CMK (cell line): ENCODE measurements at regions not wholly inside any gene's neighbourhood (a gene's known extent, or its start where the extent isn't known, plus 50 kb on each side); places are given as distances from the start of the nearest gene placed in this dataset.

Experiments
- DNase-seq: peaks from one replicate; pipeline ENCODE4 v3.0.0-alpha.2; 2010; ENCODE audit warnings: low read depth

DNA sequence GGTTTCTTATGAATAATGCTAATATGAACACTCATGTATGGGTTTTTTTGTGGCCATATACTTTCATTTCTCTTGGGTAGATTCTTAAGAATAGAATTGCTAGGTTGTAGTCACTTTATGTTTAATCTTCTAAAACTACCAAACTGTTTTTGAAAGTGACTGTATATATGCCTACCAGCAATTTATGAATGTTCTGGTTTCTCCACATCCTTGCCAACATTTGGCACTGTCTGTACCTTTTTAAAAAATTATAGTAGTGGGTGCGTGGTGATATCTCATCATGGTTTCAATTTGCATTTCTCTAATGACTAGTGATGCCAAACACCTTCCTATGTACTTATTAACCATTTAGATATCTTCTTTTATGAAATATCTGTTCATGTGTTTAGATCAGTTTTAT, 110.6 kb upstream of the RIOK3 start:
- DNase-seq, result no peak

DNA sequence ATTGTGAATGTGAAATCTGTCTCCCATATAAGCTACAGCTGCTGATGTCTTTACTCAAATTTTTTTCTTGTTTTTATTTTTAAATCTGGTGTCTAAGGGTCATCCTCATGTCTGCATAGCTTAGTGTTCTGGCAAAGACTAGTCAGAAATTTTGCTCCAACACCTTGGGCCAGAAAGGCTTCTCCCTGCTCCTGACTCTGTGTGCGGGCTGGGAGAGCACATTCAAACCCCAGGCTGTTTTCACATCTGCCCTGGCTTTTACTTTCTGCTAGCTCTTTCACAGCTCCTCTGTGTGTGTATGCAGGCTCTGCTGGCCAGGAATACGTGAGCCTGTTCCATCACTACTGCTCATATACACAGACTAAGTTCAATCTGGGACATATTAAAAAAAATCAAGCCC, 102.9 kb upstream of the RIOK3 start:
- DNase-seq, result no peak

DNA sequence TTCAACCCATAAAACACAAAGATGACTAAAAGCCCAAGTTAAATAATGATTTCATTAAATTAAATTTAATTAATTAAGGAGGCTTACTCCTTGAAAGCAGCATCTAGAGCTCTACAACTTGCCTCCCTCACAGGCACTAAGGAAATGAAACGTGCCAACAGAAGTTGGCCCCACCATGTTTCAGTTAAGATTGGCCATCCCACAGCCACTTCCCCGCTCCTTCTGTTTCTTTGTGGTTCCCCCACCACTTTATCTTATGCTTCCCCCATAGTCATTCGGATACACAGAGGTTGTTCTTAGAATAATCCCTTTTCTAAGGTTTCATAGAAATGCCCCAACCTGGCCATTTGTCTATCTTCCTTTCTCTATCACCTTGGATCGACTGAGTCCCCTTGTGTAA, 101.6 kb upstream of the RIOK3 start:
- peak; percentile 17 for DNase-seq

DNA sequence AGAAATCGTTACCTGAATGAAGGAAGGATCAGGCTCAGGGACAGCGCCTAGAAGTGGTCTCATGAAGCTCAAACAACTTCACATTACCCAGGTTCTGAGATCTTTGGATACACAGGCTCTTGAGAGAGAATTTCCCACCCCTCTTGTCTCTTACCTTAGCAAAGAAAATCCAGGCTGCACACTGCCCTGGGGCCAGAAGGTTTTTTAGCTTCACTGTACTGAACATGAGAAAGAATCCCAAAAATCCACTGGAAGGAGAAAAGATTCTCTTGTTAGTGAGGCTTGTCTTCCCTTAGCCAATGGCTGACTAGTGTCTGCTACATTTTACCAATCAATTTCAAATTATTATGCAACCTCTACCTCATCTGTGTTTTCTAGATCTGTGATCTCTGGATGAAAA, 101.0 kb upstream of the RIOK3 start:
- DNase-seq, result no peak

DNA sequence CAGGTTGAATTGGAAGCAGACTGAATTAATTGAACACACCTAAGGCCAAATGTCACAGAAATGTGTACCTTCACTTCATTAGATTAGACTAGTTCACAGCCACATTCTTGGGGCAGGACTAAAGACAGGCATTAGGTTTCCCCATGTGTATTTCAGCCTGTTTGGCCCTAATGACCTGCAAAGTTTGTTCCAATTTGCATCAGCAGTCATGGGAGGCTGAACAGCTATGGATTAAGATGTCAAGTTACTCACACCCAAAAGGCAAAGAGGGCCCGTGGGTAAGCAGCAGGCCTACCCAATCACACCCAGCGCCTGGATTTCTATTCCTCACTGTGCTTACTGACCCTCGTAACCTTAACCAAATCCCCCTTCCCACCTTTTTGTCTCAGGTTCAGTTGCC, 99.6 kb upstream of the RIOK3 start:
- DNase-seq, result no peak

DNA sequence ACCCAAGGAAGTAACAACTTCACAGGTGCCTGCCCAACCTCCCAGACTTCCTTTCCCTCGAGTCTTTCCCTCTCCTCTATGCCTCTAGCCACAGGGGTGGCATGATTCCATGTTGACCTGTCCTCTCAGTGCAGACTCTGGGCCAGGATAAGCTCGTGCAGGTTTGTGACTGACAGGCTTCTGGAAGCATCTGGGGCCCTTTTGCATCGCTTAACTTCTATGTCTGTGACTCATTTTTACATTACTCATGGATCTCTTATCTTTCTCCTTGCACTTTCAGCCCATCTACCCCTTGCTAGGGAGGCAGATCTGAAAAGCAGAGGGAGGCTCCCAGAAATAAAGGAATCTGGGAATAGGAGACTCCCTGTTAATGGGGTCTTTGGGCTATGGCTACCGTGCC, 98.5 kb upstream of the RIOK3 start:
- DNase-seq, result no peak

DNA sequence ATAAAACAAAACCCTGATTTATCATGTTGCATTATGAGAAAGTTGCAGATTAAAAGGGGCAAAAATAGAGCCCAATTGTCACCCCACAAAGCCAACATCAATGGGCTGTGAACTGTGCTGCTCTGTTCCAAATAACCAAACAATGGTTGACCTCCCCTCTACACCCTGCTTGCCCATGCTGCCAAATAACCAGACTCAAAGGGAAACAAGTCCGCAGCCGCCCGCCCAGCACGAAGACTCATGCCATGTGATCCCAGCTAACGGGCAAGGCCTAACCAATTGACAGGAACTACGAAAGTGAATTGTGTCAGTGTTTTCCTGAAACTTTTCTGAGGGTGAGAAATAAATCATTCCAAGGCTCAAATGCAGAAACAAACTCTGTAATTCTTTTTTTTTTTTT, 97.9 kb upstream of the RIOK3 start:
- DNase-seq, result no peak

DNA sequence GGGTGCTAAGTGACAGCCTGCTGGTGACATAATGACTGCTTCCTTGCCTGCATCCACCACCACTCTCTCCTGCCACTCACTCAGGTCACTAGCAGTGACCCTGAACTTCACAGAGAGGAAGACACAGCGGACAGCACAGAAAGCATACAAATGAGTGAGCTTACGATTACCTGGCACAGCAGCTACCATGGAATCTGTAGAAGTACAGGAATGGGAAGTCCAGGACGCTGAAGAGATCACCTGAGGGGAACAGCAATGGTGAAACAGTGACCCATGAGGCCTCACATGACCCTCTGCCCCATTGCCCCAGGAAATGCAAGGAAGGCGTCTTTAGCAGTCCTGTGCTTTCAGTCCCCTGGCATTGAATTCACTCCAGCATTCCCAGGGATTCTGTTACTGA, 96.7 kb upstream of the RIOK3 start:
- DNase-seq, result no peak

DNA sequence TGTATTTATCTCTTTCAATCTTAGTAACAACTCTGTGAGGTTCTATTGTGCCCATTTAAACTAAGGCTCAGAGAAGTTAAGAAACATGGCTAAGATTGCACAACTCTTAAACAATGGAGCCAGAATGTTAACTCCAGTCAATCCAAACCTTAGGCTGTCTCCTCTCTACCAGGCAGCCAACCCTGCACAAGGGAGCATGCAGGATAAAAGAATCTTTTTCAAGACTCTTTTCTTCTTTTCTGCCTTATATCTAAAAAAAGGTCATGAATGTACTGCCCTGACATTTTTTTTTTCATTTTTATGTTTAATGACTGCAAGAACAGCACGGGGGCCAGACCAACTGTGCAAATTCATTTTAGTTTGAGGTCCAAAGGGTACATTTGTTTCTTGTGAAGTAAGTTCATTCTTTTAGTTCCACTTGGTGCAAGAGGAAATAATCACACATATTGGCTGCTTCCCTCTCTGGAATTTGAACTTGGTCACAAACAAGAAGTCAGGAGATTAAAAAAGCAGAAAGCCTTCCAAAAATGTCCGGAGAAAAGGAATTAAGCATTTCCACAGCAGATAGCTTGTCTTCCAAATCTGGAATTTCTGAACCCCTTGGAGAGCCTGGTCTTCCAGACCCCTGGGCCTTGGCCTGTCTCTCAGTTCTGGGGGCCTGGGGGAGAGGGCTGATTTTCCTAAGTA, 96.0 kb upstream of the RIOK3 start:
- DNase-seq, result no peak

DNA sequence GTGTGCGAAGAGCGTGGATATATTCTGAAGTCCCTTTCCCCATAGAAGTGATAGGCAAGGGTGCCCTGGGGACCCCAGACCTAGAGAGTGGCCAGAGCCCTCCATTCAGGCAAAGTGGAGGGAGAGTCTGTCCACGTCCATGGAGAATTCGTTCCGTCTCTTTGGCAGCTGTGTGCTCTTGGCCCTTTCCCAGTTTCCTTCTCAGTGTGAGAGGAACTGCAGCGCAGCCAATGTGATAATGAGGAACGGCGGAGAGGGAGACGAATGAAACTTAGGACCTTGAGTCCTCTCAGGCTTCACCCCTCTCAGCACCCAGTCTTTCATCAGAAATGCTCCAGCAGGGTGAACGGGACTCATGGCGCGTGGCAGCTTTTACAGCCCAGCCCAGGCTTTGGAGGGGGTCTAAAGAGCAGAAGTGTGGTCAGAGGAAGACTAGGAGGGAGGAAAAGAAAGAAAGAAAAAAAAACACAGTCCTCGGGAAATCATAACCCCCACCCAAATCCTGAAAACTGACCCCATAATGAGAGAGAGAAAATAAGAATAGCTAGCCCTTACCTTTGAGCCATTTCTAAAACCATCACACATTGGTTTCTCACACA, 95.0 kb upstream of the RIOK3 start:
- DNase-seq, result no peak

DNA sequence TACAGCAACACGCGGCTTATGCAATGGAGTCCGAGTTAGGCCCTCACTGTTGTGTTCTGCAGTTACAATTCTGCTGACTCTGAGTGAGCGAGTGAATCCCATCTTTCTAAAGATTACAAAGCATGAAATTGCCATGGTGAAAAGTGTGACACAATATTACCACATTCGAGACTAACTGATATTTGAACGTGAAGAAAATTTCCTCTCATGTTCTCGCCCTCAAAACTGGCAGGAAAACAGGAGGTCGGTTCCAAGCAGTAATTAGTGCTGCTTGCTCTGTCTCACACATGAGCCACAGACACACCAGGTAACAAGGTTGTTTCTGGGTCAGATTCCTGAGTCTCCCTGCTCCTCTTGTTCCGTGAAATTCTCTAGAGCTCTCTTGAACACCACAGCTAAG, 93.7 kb upstream of the RIOK3 start:
- DNase-seq, result no peak

DNA sequence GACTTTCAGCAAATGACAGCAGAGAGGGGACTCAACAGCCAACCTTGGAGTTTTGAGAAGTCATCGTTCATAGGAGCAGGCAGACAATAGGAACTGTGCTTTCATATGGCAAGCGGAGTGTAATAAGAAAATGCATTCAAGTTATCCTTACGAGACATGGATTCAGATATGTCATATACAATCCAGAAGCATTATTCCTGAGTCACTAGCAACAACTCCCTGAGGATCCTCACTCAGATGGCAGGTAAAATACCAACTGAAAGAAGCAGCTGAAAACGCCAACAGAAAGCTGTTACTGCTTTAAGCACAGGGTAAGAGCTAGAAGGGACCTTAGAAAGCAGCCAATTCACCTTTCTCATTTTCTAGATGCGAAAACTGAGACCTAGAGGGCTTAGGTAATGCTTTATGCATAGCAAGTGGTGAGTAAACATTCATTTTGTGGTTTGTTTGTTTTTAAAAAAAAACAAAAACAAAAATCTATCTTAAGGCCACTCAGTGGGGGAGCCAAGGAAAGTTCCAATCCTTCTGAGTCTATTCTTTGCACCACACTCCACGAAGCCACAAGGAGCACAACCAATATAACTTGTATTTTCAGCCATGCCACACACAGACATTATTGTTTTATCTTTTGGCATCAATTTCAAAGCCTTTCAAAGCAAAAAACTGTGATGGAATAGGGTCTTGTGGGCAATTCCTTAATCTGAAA, 89.1 kb upstream of the RIOK3 start:
- DNase-seq, result no peak

DNA sequence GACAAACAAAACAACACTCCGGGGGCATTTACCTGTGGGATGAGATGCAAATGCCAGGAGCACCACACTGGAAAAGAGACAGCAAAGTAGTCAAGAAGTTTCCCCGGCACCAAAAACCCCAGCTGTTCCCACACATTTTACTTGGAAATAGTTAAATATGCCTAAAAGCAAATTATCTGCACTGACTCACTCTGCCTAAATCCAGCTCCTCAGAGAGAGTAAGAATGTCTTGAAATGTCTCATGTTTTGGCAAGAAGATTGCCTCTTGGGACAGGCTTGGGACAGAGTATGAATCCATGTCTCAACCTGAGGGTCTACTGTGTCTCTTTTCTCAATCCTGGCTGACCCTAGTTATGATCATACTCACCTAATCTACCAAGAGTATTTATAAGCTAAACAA, 87.5 kb upstream of the RIOK3 start:
- DNase-seq, result no peak

DNA sequence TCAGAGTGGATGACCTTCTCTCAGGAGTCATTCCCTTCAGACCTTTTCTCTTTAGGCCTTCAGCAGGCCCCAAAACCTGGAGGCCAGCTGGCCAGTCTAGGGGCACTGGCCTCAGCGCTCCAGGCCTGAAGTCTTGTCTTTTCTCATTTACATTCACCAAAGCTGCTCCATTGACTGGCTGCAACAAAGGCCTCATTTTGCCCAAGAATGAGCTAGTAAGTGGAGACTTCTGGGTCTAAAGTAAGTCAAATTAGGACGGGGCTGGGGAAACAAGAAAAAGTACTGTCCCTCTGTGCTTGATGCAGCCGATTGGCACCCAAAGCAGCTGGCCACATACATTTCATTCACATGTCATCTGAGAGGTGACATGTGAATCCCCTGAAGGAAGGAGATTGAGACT, 83.8 kb upstream of the RIOK3 start:
- no peak for DNase-seq

DNA sequence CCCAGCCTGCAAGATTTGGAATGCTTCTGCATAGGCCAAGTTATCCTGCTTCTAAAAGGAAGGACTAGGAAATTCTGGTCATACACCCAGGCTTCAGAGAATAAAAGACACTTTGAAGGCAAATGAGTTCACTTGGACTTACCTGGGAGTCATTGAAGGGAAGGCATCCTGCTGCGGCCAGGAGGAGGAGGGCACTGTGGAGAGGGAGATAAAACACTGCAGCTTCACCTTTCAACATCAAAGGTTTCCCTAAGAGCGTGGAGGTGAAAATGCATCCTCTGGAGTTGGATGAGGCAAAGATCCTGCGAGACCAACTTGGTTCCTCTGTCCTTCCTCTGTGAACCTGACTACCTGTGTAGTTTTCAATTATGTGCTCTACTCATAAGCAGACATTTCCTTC, 79.5 kb upstream of the RIOK3 start:
- no peak for DNase-seq

DNA sequence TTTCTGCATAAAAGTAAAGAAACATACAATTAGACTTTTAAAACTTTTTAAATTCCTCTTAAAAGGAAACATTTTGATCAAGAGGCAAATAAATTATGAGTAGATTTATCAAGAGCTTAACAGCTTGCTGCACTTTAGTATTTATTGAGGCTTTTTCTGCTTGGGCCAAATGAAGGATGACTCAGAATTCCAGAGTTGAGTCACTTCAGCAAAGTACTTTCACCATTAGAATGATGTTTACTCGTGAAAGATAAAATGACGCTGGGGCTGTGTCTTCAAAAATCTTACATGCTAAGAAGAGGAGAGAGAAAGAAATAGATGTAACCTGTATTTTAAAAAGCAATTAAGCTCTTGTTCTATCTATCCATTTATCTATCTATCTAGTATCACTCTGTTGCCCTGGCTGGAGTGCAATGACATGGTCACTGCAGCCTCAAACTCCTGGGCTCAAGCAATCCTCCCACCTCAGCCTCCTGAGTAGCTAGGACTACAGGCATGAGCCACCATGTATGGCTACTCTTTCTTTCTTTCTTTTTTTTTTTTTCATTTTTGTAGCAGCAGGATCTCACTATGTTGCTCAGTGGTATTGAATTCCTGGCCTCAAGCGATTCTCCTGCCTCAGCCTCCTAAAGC, 75.3 kb upstream of the RIOK3 start:
- DNase-seq, result no peak

DNA sequence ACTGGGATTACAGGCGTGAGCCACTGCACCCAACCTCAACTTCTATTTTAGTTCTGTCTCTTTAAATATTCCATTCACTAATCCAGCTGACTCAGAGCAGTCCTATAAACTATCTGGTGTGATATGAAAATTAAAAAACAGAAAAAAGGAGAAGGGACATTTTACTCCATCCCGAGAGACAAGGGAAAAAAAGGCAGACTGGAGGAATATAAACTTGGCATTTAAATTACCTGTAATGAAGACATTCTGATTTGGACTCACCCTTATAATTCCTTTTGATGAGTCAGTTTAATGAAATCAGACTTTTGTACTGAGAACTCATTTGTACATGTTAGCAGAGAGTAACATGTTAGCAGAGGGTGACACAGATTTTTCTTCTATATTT, 74.8 kb upstream of the RIOK3 start:
- no peak for DNase-seq

DNA sequence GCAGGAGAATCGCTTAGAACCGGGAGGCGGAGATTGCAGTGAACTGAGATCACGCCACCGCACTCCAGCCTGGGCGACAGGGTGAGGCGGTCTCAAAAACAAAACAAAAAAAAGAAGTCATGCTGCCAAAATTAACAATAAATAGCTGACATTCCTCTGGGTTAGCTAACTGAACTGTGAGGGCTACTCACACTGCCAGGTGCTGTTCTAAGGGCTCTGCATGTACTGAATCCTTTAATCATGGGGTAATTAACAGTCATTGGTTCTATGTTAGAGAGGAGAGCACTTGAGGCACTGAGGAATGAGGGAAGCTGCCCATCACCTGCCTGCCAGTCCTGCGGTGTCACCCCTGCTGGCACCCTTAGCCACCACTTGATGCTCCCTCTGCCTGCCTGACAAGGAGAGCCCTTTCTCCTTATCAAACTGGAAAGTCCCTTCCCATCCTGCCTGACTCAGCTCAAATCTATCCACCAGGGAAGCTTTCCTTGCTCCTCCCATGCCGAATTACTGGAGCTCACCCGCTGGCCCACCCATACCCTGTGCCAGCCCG, 73.0 kb upstream of the RIOK3 start:
- DNase-seq, result no peak

DNA sequence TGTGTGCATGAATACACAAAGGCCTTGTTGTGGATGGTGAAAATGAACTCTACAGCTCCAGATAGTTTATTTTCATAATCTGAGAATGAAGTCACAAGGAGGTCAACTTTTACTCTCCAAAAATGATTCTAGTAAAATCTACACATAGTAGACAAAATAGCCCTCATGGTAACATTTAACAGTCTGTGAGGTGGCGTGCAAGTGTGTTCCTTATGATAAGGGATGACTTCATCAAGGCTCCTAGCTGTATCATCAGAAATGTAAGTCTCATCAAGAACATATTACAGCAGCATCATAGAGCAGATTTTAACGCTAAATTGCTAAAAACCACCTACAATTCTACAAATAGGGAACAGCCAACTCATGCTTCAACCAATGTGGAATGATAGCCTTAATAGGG, 72.3 kb upstream of the RIOK3 start:
- DNase-seq, result no peak

DNA sequence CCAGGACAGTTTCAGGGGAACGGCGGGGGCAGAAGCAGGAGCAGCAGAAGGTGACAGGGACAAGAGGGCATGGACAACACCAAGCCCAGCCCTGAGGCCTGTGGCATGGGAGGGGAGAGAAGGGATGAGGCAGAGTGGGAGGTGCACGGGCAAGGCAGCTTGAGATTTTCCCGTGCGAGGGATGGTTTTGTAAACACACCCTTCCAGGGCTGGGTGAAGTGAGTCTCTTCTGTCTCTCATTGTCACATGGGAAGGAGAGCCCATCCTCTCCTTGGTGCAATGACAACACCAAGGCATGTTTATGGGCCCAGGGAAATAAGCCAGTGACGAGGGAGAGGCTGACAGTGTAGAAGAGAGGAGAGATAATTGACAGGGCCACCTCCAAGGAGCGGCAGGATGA, 69.6 kb upstream of the RIOK3 start:
- DNase-seq, result no peak

DNA sequence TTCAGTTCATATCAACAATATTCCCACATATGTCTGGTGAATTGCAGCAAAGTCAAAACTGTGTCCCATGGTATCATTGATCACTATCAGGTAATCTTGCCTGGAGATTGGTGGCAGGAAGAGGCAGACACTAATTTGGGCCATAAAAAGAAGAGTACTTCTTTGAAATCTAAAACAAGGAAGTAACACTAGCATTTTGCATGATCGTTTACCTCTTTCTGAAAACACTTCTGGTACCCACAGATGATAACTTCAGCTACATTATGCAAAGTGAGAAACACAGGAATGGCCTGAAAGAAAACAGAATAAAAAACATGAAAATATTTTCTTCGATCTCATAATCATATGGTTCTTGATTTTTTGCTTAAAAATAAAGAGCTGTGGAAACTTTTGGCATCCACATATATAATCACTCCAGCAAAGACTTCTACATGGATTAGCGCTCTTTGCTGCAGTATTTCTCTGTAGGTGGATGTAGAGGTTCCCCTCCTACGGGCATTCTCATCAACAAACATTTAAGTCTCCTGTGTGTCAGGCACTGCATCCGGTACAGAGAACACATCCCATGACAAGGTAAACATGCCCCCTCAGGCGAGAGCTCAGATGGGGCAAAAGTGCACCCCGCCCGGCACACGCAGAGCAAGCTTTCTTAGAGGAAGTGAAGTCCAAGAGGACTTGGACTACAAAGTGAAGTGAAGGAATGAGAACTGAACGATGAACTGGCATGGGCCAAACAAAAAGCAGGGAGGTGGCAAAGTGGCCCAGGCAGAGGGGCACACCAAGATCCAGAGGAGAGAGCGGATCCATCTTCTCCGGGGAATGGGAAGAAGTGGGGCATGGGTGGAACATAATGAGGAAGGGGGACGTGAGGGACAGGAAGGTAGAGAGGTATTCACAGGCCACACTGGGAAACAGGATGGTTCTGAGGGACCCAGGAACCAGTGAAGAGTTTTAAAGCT, 68.0 kb upstream of the RIOK3 start:
- DNase-seq, result no peak

DNA sequence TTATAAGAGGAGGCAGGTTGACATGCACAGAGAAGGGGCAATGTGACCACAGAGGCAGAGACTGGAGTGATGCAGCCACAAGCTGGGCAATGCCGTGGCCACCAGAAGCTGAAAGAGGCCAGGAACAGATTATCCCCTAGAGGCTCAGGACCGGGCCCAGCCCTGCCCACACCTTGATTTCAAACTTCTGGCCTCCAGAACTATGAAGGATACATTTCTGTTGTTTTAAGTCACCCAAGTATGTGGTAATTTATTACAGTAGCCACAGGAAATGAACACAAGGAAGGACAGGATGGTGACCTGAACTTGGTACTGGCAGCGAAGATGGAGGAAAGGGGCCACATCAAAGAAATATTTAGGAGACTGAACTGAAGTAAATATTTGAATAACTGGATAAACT, 66.8 kb upstream of the RIOK3 start:
- no peak for DNase-seq
